Omental fat pad (tissue), 3 donors: ENCODE measurements at regions not wholly inside any gene's neighbourhood (a gene's known extent, or its start where the extent isn't known, plus 50 kb on each side); places are given as distances from the start of the nearest gene placed in this dataset.

Experiments used
- ATAC-seq: fragments of 150-250 bp; one replicate; pipeline ENCODE4 v1.9.1; 2016; ENCODE audit warnings: mild to moderate bottlenecking, moderate library complexity; ENCODE audit not compliant: low FRiP score
- DNase-seq: peaks from one replicate; pipeline ENCODE4 v3.0.0-alpha.2; 2019; ENCODE audit warnings: low spot score
- TF ChIP-seq, protein P1 (sequence below), 3 donors: fragments of 450-650 bp; IDR thresholded peaks; one replicate each; pipeline ENCODE4 v1.5.1; 2016 to 2017; ENCODE audit warnings: antibody characterized with exemption in 3 of 3, mild to moderate bottlenecking in 3 of 3, moderate library complexity in 2 of 3

- ATAC-seq: no peak
- DNase-seq: no peak
- TF ChIP-seq, protein P1, sequence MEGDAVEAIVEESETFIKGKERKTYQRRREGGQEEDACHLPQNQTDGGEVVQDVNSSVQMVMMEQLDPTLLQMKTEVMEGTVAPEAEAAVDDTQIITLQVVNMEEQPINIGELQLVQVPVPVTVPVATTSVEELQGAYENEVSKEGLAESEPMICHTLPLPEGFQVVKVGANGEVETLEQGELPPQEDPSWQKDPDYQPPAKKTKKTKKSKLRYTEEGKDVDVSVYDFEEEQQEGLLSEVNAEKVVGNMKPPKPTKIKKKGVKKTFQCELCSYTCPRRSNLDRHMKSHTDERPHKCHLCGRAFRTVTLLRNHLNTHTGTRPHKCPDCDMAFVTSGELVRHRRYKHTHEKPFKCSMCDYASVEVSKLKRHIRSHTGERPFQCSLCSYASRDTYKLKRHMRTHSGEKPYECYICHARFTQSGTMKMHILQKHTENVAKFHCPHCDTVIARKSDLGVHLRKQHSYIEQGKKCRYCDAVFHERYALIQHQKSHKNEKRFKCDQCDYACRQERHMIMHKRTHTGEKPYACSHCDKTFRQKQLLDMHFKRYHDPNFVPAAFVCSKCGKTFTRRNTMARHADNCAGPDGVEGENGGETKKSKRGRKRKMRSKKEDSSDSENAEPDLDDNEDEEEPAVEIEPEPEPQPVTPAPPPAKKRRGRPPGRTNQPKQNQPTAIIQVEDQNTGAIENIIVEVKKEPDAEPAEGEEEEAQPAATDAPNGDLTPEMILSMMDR (IDR thresholded peaks at IDR 0.05): no peak
Measured at GRCh38 chr16:86934581-86935375, 356.4 kb downstream of the FOXL1 start.

DNA sequence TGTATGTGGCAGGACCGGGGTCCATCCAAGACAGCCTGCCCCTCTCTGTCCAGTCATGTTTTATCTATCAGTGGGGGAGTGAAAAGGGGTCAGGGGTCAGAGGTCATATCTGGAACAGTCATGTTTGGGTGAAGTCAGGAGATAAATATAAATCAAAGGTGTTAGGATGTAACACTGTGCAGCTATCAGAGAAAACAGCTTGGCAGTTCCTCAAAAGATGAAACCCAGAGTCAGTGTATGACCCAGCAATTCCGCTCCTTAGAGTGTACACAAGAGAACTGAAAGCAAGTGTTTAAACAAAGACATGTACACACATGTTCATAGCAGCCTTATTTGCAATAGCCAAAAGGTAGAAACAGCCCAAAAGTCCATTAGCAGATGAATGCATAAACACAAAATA is 361.3 kb downstream of the FOXL1 start:
- no peak for ATAC-seq
- DNase-seq: no peak
- TF ChIP-seq, protein P1 (IDR thresholded peaks at IDR 0.05): no peak

DNA sequence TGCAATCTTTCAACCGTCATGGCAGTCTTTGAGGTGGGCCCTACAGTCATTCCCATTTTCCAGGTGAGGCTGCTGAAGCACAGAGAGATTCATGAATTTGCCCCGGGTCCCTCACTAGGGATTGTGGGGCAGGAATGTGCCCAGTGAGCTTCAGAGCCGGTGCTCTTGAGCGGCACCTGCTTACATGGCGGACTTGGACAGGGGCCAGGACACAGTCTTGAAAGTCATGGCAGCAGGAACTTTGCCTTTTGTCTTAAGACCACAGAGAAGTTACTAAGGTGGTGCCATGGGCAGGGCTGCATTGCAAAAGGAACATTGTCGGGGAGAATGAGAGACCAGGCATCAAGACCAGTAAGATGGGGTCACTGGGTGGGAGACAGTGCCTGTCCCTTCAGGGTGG is 363.4 kb downstream of the FOXL1 start:
- ATAC-seq: no peak
- TF ChIP-seq, protein P1 (IDR thresholded peaks at IDR 0.05): no peak

GRCh38 chr16:86942151-86943051 is 364.1 kb downstream of the FOXL1 start:
- TF ChIP-seq, protein P1 (IDR thresholded peaks at IDR 0.05): no peak
- no peak for DNase-seq
- ATAC-seq: no peak

More for the DNA sequence above, 363.4 kb downstream of the FOXL1 start:
- no peak for DNase-seq

DNA sequence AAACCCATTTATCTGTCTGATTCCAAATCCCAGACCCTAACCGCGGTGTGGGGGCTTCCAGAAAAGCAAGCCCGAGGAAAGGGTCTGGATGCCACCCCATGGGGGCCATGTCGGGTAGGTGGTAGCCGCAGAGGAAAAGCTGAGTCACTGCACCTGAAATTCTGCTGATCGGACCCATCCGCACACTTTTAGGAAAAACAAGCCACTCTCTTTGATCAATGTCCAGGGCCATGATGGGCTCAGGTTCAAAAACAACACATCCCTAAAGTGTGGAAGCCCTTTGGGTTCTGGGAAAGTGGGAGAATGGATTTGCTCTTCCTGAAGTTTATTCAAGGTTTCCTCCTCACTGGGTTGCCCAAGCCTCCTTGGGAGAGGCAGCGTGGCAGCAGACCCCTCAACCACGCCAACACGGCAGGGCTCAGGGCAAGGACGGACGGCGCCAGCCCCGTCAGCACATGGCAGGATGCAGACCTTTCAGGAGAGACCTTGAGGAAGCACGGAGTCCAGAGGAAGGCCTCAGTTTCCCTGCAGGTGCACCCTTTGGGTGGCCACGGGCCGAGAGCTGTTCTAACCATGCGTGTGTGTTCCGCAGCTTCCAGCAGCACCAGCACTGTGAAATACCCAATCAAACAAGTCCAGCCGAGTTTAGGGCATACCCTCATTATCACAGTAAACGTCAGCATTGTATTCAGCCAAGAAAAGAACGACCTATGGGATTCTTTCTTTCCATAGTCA is 367.0 kb downstream of the FOXL1 start:
- no peak for DNase-seq
- no peak for ATAC-seq
- TF ChIP-seq, protein P1 (IDR thresholded peaks at IDR 0.05): no peak

DNA sequence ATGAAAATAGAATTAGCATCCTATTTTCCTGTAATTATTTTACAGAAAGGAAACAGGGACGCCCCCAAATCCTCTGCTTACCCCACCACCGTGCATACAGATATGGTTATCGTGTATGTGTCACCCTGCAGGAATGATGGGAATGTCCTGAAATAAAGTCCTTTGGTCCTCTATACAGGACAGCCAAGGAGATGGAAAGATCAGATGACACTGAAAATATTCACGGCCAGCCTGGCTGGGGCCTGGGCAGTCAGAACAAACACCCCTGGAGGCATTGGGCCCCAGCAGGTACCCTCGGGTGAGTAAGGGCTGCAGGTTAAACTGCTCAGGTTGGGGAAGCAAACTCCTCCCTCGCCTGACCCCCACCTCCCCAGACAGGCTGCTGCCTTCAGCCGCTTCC is 368.0 kb downstream of the FOXL1 start:
- DNase-seq: no peak
- ATAC-seq: no peak
- TF ChIP-seq, protein P1 (IDR thresholded peaks at IDR 0.05): no peak
